Right lobe of liver (tissue), 4 donors: ENCODE measurements at regions not wholly inside any gene's neighbourhood (a gene's known extent, or its start where the extent isn't known, plus 50 kb on each side); places are given as distances from the start of the nearest gene placed in this dataset.

Experiments
- CTCF ChIP-seq, 4 donors: fragments of 200-600 bp in 3 of 4; fragments of 450-650 bp in 1 of 4; IDR thresholded peaks; one replicate each; pipeline versions ENCODE4 v1.5.1 to v1.8.0; 2016 to 2022; ENCODE audit warnings: antibody characterized with exemption in 4 of 4, mild to moderate bottlenecking in 2 of 4
- POLR2A ChIP-seq: fragments of 450-650 bp; IDR thresholded peaks from one replicate; pipeline ENCODE4 v1.6.1; 2017; ENCODE audit warnings: antibody characterized with exemption, mild to moderate bottlenecking
- donor health status: DM: no; HTN: no; CAD: no.
- donor health status: DM: no; HTN: no; CAD: no.
- donor health status: DM: no; HTN: yes; CAD: no.

- TF ChIP-seq CTCF (IDR thresholded peaks at IDR 0.05), result no peak
- no peak for TF ChIP-seq POLR2A
These were observed 94.5 kb downstream of the NAF1 start for GRCh38 chr4:163072222-163072621.
